HCT116 (cell line): ENCODE measurements at regions not wholly inside any gene's neighbourhood (a gene's known extent, or its start where the extent isn't known, plus 50 kb on each side); places are given as distances from the start of the nearest gene placed in this dataset.

Experiments used
- ATAC-seq: fragments of 200-7000 bp; cut with Tn5 transposase; 2 replicates; pipeline ENCODE4 v1.9.1; 2020; ENCODE audit warnings: mild to moderate bottlenecking, moderate library complexity
- BruUV-seq: library from RNA; stranded (reverse); fragments of 400-500 nt; replicated peaks from 2 replicates; lab custom pipeline; 2021; lab: Mats Ljungman, UMichigan
- CTCF ChIA-PET: fragments of 300-600 bp; sonication (Branson Sonifier 250); formaldehyde crosslinking; loops from one replicate; lab custom pipeline; 2021; ENCODE audit warnings: antibody characterized with exemption; lab: Charles Lee
- POLR2A ChIA-PET: fragments of 300-600, 350-600 bp; sonication (Branson Sonifier 250); formaldehyde crosslinking; loops from one replicate; lab custom pipeline; 2021; ENCODE audit warnings: antibody characterized with exemption; lab: Charles Lee
- RAD21 ChIA-PET, 2 experiments: fragments of 300-600 bp; sonication (Branson Sonifier 250); formaldehyde crosslinking; loops; one replicate each; lab custom pipeline; 2023; ENCODE audit warnings: low total read pairs in 2 of 2; ENCODE audit not compliant: uncharacterized antibody in 2 of 2, unreplicated experiment in 2 of 2, low non-redundant PET in 1 of 2; lab: Charles Lee
- DNase-seq: peaks from one replicate; pipeline ENCODE4 v3.0.0-alpha.2; 2010; ENCODE audit warnings: low read depth, low spot score
- H2AFZ ChIP-seq: fragments of 200-600 bp; shearing (Covaris generic), sonication (generic); 2 replicates; pipeline ENCODE4 v1.6.1; 2017; ENCODE audit warnings: low read depth, mixed run types, mixed read lengths, antibody characterized with exemption, low read length; ENCODE audit not compliant: poor library complexity, severe bottlenecking
- H3K27ac ChIP-seq: 2 replicates; pipeline ENCODE4 v1.5.1; 2012; ENCODE audit warnings: low read depth, low read length
- H3K27me3 ChIP-seq: fragments of 200-600 bp; sonication (generic); 2 replicates; pipeline ENCODE4 v1.6.1; 2016; ENCODE audit warnings: mixed run types, low read length, mixed read lengths; ENCODE audit not compliant: insufficient read depth
- H3K36me3 ChIP-seq, 2 experiments: fragments of 200-500 bp in 1 of 2; fragments of 200-600 bp in 1 of 2; sonication (Bioruptor generic) in 1 of 2; sonication (generic) in 1 of 2; 2 replicates each; pipeline versions ENCODE4 v1.5.1 to v1.6.1; 2014 to 2016; ENCODE audit warnings: low read length in 2 of 2, inconsistent platforms in 1 of 2, mixed read lengths in 1 of 2, mixed run types in 1 of 2; ENCODE audit not compliant: insufficient read depth in 2 of 2, control insufficient read depth in 1 of 2
- H3K4me1 ChIP-seq, 2 experiments: fragments of 200-600 bp in 1 of 2; sonication (generic) in 1 of 2; 2 replicates each; pipeline versions ENCODE4 v1.5.1 to v1.6.1; 2012 to 2017; ENCODE audit warnings: low read length in 2 of 2, inconsistent platforms in 1 of 2, mild to moderate bottlenecking in 1 of 2, mixed read lengths in 1 of 2, mixed run types in 1 of 2, moderate library complexity in 1 of 2; ENCODE audit not compliant: insufficient read depth in 2 of 2, control insufficient read depth in 1 of 2
- H3K4me2 ChIP-seq: fragments of 200-600 bp; sonication (generic); 2 replicates; pipeline ENCODE4 v1.6.1; 2017; ENCODE audit warnings: mixed run types, low read length, mixed read lengths
- H3K4me3 ChIP-seq, 2 experiments: fragments of 200-600 bp in 1 of 2; sonication (generic) in 1 of 2; replicated peaks in 1 of 2; 2 replicates each; pipeline ENCODE4 v1.5.1; 2011 to 2016; ENCODE audit warnings: low read length in 2 of 2, control low read depth in 1 of 2, low read depth in 1 of 2, mild to moderate bottlenecking in 1 of 2, mixed read lengths in 1 of 2, mixed run types in 1 of 2
- H3K79me2 ChIP-seq: fragments of 200-600 bp; sonication (generic); 2 replicates; pipeline ENCODE4 v1.6.1; 2017; ENCODE audit warnings: mild to moderate bottlenecking, mixed run types, low read length, moderate library complexity, mixed read lengths; ENCODE audit not compliant: insufficient read depth
- H3K9ac ChIP-seq: fragments of 200-600 bp; sonication (generic); 2 replicates; pipeline ENCODE4 v1.6.1; 2016; ENCODE audit warnings: low read length, mixed read lengths
- H3K9me2 ChIP-seq: fragments of 200-600 bp; sonication (generic), shearing (Covaris generic); 2 replicates; pipeline ENCODE4 v1.6.1; 2017; ENCODE audit warnings: mixed run types, mild to moderate bottlenecking, moderate library complexity; ENCODE audit not compliant: insufficient read depth
- H3K9me3 ChIP-seq, 2 experiments: fragments of 200-500 bp in 1 of 2; fragments of 200-600 bp in 1 of 2; sonication (Bioruptor generic) in 1 of 2; sonication (generic) in 1 of 2; 2 replicates each; pipeline ENCODE4 v1.6.1; 2014 to 2017; ENCODE audit warnings: low read length in 2 of 2, mixed read lengths in 2 of 2, inconsistent platforms in 1 of 2, low read depth in 1 of 2, mild to moderate bottlenecking in 1 of 2, mixed run types in 1 of 2, moderate library complexity in 1 of 2; ENCODE audit not compliant: control insufficient read depth in 1 of 2, insufficient read depth in 1 of 2
- H4K20me1 ChIP-seq: fragments of 200-600 bp; sonication (generic), shearing (Covaris generic); 2 replicates; pipeline ENCODE4 v1.6.1; 2017; ENCODE audit warnings: mixed run types, mild to moderate bottlenecking, moderate library complexity; ENCODE audit not compliant: insufficient read depth
- ATF3 ChIP-seq: IDR thresholded peaks from 2 replicates; pipeline ENCODE4 v1.6.1; 2012
- CBX3 ChIP-seq: IDR thresholded peaks from 2 replicates; pipeline ENCODE4 v1.6.1; 2012; ENCODE audit warnings: low read depth
- CEBPB ChIP-seq: IDR thresholded peaks from 2 replicates; pipeline ENCODE4 v1.6.1; 2012; ENCODE audit warnings: low read depth
- CTCF ChIP-seq, 3 experiments: fragments of 200-600 bp in 1 of 3; sonication (generic) in 1 of 3; IDR thresholded peaks in 2 of 3; conservative IDR thresholded peaks in 1 of 3; 2 replicates each; pipeline ENCODE4 v1.5.1; 2012 to 2017; ENCODE audit warnings: low read depth in 2 of 3, low read length in 2 of 3, antibody characterized with exemption in 1 of 3, borderline replicate concordance in 1 of 3, control low read depth in 1 of 3, mild to moderate bottlenecking in 1 of 3, mixed read lengths in 1 of 3, mixed run types in 1 of 3, moderate library complexity in 1 of 3; ENCODE audit not compliant: insufficient read depth in 1 of 3
- EGR1 ChIP-seq: IDR thresholded peaks from 2 replicates; pipeline ENCODE4 v1.6.1; 2012; ENCODE audit warnings: low read depth
- EZH2phosphoT487 ChIP-seq: fragments of 200-600 bp; IDR thresholded peaks from 2 replicates; pipeline ENCODE4 v1.6.1; 2018; ENCODE audit warnings: antibody characterized with exemption, borderline replicate concordance
- FOSL1 ChIP-seq: IDR thresholded peaks from 2 replicates; pipeline ENCODE4 v1.6.1; 2012; ENCODE audit warnings: low read depth
- POLR2A ChIP-seq: IDR thresholded peaks from 2 replicates; pipeline ENCODE4 v1.7.0; 2011; ENCODE audit warnings: borderline replicate concordance; ENCODE audit not compliant: insufficient read depth, insufficient read length; ENCODE audit errors: extremely low read depth
- POLR2AphosphoS5 ChIP-seq: IDR thresholded peaks from 2 replicates; pipeline ENCODE4 v1.6.1; 2011; ENCODE audit warnings: mild to moderate bottlenecking, low read depth, low read length, moderate library complexity
- RAD21 ChIP-seq: IDR thresholded peaks from 2 replicates; pipeline ENCODE4 v1.6.1; 2012; ENCODE audit warnings: low read depth, mild to moderate bottlenecking
- REST ChIP-seq: IDR thresholded peaks from 2 replicates; pipeline ENCODE4 v1.6.1; 2012; ENCODE audit warnings: low read depth
- SIN3A ChIP-seq: IDR thresholded peaks from 2 replicates; pipeline ENCODE4 v1.6.1; 2012; ENCODE audit warnings: low read depth
- SP1 ChIP-seq: IDR thresholded peaks from 2 replicates; pipeline ENCODE4 v1.6.1; 2012; ENCODE audit warnings: low read depth
- SRF ChIP-seq: IDR thresholded peaks from 2 replicates; pipeline ENCODE4 v1.6.1; 2012; ENCODE audit warnings: low read depth
- TCF7L2 ChIP-seq: IDR thresholded peaks from 2 replicates; pipeline ENCODE4 v1.7.0; 2011; ENCODE audit warnings: borderline replicate concordance, inconsistent platforms; ENCODE audit not compliant: insufficient read depth, insufficient read length; ENCODE audit errors: extremely low read depth
- ZBTB33 ChIP-seq: IDR thresholded peaks from 2 replicates; pipeline ENCODE4 v1.6.1; 2011; ENCODE audit warnings: mild to moderate bottlenecking, low read length, moderate library complexity; ENCODE audit not compliant: insufficient replicate concordance; ENCODE audit errors: extremely low read depth
- ZFX ChIP-seq: fragments of 450-650 bp; IDR thresholded peaks from 2 replicates; pipeline ENCODE4 v1.6.1; 2017
- ZNF274 ChIP-seq: fragments of 200-500 bp; sonication (Bioruptor generic); IDR thresholded peaks from 2 replicates; pipeline ENCODE4 v1.6.1; 2014; ENCODE audit warnings: mild to moderate bottlenecking, low read depth, low read length, inconsistent platforms
- intact Hi-C: fragments of 100-400 bp; cut with micrococcal nuclease; formaldehyde crosslinking; loops from 2 replicates; pipeline ENCODE4 v1.10.0; 2022
- TF ChIP-seq, protein P1 (sequence below): IDR thresholded peaks from 2 replicates; pipeline ENCODE4 v1.6.1; 2012

DNA sequence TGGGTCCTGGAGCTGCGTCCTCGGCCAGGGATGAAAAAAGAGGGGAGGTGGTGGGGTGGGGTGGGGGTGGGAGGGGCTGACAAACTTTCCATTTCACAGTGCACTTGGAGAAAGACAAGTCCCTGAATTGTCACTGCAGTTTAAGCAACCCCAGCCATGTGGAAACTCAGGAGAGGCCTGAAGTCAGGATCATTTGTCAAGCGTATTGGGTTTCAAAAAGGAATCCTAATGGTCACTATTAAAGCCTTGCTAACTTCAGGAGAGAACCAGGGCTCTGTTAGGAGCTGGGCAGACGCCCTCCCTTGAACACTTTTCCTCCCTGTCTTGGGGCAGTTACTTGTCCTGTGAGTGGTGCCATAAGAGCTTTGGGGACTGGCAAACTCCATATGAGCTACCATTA is 159.9 kb downstream of the FNDC1 start:
- no TSS peak for BruUV-seq
- no peak overlapping the region for H3K27ac ChIP-seq
- H3K27me3 ChIP-seq: peaks cover 15% of the 10 kb centered on the region; the same call in 1 of the 2 replicates
- no peaks in the 10 kb centered on the region for H3K9me2 ChIP-seq
- no peaks in the 10 kb centered on the region for H3K36me3 ChIP-seq
- POLR2A ChIA-PET: no interaction called here
- no peaks in the 10 kb centered on the region for H4K20me1 ChIP-seq
- H2AFZ ChIP-seq: no peak overlapping the region
- H3K9me3 ChIP-seq: peaks cover 0 to 4% of the 10 kb centered on the region in 2 experiments; a peak in 1 of 4 replicates
- no peaks in the 10 kb centered on the region for H3K79me2 ChIP-seq
- ATAC-seq (no peak), DNase-seq (no peak)
- H3K4me1 ChIP-seq: no peaks in the 10 kb centered on the region
- no peak overlapping the region for H3K4me3 ChIP-seq
- TF ChIP-seq ATF3 (no peak), ZNF274 (no peak), ZFX (no peak), TCF7L2 (no peak), SIN3A (no peak), POLR2A (no peak), RAD21 (no peak), REST (no peak), SP1 (no peak), FOSL1 (no peak), POLR2AphosphoS5 (no peak), ZBTB33 (no peak), SRF (no peak), EGR1 (no peak), EZH2phosphoT487 (no peak), CEBPB (no peak), CTCF (IDR thresholded peaks at IDR 0.05 in 2 of 3, conservative IDR thresholded peaks at IDR 0.05 in 1 of 3; ENCODE audit: borderline replicate concordance in 1 of 3, insufficient read depth in 1 of 3, low read depth in 2 of 3, low read length in 2 of 3) (no peak), CBX3 (no peak)
- TF ChIP-seq, protein P1, sequence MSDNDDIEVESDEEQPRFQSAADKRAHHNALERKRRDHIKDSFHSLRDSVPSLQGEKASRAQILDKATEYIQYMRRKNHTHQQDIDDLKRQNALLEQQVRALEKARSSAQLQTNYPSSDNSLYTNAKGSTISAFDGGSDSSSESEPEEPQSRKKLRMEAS: no peak
- no peak overlapping the region for H3K9ac ChIP-seq
- H3K4me2 ChIP-seq: no peak overlapping the region
- RAD21 ChIA-PET: no interaction called here
- intact Hi-C loops: no loop called here
- CTCF ChIA-PET: no interaction called here
